ENCODE measurements at regions not wholly inside any gene's neighbourhood (a gene's known extent, or its start where the extent isn't known, plus 50 kb on each side); places are given as distances from the start of the nearest gene placed in this dataset.

DNA sequence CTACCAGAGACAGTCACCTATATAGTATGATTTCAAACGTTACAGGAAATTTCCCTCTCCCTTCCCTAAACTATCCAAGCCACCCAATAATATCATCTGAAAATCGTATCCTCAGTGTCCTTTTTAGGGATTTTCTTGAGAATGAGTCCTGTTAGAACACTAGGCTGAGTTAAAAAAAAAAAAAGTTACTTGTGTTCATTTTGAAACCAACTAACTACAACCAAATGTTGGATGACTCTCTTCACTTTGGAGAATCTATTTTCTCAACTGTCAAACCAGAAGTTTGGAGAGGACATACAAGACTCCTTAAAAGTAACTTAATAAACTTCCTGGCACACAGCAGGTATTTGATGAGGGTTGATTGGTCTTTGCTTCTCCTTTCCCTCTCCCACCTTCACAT, 183.2 kb upstream of the SESN3 start:
- TF ChIP-seq EZH2 (IDR thresholded peaks at IDR 0.05; ENCODE audit: borderline replicate concordance, low read depth, low read length, severe bottlenecking): no peak
- TF ChIP-seq, protein P1, sequence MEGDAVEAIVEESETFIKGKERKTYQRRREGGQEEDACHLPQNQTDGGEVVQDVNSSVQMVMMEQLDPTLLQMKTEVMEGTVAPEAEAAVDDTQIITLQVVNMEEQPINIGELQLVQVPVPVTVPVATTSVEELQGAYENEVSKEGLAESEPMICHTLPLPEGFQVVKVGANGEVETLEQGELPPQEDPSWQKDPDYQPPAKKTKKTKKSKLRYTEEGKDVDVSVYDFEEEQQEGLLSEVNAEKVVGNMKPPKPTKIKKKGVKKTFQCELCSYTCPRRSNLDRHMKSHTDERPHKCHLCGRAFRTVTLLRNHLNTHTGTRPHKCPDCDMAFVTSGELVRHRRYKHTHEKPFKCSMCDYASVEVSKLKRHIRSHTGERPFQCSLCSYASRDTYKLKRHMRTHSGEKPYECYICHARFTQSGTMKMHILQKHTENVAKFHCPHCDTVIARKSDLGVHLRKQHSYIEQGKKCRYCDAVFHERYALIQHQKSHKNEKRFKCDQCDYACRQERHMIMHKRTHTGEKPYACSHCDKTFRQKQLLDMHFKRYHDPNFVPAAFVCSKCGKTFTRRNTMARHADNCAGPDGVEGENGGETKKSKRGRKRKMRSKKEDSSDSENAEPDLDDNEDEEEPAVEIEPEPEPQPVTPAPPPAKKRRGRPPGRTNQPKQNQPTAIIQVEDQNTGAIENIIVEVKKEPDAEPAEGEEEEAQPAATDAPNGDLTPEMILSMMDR (IDR thresholded peaks at IDR 0.05; ENCODE audit: borderline replicate concordance, extremely low read depth, low read length, poor library complexity, severe bottlenecking): no peak

Measured in DND-41 (cell line).